ENCODE measurements at regions not wholly inside any gene's neighbourhood (a gene's known extent, or its start where the extent isn't known, plus 50 kb on each side); places are given as distances from the start of the nearest gene placed in this dataset.

GRCh38 chr11:27857014-27857413 lies 156.8 kb upstream of the BDNF start:
- DNase-seq: no peak

- DNase-seq: no peak
Observed at GRCh38 chr11:27848423-27848822, 148.2 kb upstream of the BDNF start.

DNA sequence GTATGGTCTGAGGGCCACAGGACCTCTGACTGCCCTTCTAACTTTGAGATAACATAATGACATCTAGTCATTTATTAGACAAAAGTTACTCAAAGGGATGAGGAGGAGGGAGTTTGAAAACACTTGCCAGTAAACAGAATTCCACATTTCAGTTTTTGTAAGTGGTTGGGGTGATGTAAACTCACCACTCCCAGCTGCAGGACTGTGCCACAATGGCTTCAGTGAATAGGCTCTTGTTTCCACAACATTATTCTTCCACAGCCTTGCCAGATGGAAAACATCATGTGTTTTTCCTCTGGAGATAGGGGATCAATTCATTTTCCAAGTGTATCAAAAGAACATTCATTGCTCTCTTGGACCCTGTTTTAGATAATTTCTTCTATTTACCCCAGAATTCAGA lies 147.2 kb upstream of the BDNF start:
- no peak for DNase-seq

GRCh38 chr11:27842290-27842689 lies 142.0 kb upstream of the BDNF start:
- DNase-seq: no peak

DNA sequence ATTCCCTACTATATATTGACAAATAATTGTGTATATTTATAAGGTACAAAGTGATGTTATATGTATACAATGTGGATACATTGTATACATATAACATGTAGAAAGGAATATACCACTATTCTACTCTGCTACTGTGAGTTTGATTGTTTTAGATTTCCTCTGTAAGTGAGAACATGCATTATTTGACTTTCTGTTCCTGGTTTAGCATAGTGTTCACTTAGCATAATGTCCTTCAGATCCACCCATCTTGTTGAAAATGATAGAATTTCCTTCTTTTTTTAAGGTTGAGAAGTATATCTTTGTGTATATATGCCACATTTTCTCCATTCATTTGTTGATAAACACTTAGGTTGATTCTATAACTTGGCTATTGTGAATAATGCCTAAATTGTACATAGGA lies 140.8 kb upstream of the BDNF start:
- DNase-seq: no peak

DNA sequence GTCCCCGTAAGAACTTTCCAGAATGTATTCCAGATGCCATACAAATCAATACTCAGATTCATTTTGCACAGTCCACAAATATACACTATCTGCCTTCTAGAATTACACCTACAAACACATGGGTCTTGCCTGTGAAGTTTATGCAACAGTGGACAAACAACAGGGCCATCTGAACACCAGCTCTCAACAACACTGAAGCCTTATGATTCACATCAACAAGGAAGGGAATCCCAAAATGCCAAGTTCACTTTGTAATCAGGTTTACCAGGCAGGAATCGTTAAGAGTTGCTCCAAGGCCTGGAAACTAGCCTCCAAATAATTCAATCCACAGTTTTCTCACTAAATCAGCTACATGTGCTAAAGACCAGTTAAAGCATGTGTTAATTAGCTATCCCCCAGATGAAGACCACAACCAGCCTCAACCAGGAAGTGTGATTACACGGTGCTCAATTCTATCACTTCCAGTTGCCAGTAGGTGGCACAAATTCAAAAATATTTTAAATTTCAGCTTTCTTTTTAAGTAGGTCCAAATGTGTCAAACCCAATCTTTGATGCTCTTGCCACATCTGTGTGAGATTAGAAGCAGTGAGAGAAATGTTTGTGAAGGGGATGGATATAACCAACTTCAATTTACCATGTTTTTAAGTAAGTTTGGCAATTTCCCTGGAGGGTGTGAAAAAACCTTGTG lies 139.1 kb upstream of the BDNF start:
- no peak for DNase-seq

DNA sequence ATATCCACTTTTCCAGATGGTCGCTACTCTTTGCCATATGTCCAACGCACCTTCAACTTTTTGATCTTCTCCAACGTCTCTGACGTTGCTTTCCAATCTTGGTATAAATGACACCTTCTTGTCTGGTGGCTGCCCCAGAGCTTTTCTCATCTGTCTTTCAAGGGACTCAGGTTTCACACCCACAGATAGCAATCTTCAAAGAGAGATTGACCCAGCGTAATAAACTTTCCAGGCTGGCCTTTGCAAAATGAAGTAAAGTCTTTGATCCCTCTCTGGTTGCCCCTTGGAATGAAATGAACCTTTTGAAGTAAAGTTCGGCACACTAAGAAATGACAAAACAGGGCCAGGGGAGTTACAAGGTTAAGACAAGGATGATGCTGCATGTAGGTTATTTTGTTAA lies 138.4 kb upstream of the BDNF start:
- no peak for DNase-seq

DNA sequence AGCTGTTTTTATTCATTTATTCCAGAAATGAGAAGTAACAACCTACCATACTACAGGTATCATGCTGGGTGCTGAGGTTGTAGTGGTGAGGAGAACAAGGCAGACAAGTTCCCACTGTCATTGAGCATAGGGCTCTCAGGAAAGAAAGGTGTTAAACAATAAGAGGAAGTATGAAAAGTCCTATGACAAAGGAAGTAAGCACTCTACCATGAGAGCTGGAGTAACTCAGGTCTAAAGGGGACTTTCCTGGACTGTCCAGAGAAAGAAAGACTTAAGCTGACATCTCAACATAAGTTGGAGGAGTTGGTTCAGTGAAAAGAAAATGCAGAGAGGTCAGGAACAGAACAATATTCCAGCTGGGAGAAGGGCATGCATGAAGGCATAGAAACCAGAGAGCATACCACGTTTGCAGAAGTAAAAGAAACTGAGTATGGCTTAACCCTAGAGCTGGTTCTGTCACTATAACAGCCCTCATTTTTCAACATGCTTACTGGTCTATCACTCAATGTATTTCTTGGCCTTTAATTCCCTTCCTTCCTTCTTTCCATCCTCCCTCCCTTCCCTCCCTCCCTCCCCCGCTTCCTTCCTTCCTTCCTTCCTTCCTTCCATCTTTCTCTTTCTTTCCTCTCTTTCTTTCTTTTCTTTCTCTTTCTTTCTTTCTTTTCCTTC lies 137.8 kb upstream of the BDNF start:
- DNase-seq: no peak

DNA sequence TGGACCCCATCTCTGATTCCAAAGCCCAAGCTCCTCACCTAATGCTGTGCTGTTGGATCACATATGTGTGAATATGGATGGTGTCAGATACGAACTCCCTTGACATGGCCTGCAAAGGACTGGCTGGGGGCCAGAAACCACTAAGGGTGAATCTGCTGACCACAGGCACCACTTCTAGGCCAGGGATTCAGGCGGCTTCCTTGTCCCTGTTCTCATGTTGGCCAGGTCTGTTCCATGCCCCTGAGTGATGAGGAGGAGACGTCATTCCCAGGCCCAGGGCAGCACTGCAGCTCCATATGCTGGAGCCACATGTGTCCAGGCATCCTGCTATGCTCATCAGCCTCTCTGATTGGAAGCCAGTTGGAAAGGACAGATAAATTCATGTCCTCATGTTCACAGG lies 130.0 kb upstream of the BDNF start:
- no peak for DNase-seq

DNA sequence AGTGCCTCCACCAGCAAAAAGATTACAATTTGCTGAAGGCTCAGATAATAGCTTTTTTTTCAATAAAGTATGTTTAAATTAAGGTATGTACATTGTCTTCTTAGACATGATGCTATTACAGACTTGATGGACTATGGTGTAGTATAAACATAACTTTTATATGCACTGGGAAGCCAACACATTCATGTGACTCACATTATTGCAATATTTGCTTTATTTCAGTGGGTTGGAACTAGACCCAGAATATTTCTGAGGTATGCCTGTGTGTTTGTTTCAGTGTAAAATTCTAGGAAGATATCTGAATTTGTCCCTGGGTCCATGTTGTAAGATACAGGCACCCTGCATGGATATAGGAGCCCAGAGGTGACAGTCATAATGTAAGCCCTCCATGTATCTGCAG lies 120.0 kb upstream of the BDNF start:
- no peak for DNase-seq

- no peak for DNase-seq
Observed at GRCh38 chr11:27816197-27816596, 115.9 kb upstream of the BDNF start.

DNA sequence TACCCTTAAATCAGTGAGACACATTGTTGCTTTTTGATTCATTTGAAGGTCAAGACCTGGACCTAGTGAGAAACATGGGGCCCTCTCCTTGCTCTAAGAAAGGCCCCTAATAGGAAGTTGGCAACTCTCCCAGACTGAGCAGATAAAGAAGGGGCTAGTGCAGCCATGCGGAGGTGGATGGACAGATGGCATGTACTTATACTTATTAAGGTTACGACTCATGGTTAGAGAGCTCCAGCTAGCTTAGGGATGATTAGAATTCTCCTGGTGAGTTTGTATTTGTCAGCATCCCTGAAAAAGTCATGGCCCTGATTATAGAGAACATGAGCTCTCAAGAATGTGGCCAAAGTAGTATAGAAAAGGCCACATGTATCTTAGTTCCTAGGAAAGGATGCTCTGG lies 112.1 kb upstream of the BDNF start:
- DNase-seq: no peak

DNA sequence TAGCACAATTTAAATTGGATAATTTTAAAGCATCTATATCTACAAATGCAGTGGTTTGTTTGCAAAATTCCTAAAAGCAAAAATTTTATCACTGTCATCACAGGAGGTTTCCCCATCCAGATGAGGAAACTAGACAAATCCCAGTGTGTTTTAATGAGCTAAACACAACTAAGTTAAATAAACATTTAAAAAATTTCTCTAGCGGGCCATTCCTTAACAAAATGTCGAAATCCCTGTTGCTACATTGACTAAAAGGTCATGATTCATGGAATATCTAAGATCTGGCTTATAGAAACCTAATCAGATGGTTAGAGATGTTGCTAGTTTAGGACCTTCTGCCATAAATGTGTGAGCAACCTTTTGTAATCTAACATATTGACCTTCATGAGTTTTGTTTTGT lies 107.3 kb upstream of the BDNF start:
- DNase-seq: no peak

DNA sequence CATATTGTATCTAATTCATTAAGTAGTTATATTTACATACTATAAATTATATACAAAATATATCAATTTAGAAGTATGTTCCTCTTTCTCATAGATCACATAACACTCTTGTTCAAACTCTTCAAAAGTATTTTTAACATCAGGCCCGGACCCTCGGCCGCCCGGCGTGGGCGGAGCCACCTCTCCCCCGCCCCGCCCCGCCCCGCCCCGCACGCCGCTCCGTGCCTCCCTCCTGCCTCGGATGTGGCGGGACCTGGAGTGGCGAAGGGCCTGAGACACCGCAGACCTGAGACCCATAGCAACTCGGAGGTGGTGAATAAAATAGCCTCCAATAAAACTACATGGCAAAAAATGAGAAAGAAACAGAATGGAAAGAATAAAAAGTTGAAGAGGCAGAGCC lies 105.9 kb upstream of the BDNF start:
- DNase-seq: no peak

GRCh38 chr11:27795955-27796861 lies 96.0 kb upstream of the BDNF start:
- no peak for DNase-seq

DNA sequence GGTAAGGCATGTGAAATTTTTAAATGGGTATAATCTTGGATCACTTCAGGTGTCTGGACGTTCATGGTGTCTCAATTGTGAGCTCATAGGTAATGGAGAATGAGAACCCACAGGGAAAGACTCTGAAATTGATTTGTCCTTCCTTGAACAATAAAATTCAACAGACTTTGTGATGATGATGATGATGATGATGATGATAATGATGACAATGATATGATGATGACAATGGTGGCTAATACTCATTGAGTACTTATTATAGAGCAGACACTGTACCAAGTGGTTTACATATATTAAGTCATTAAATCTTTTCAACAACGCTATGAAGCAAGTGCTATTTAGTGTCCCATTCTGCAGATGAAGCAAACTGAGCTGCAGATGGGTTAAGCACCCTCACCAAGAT lies 86.6 kb upstream of the BDNF start:
- no peak for DNase-seq

DNA sequence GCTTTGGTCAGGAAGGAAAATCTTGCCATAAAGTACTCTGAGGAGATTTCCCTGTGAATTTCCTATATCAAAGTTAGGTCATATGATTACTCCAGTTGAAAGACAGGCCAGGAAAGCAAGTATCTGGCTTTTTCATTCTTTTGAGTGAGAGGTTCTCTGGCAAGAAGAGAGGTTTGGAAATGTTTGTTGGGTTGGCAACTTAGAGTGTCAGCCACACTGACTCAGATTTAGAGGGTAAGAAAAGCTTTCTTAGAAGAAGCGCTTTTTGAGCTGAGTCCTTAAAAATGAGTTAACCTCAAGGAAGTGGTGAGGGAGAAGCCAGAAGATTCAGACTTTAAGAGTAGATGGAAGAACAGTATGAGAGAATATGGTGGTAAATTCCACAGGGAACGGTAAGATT lies 86.1 kb upstream of the BDNF start:
- DNase-seq: no peak

DNA sequence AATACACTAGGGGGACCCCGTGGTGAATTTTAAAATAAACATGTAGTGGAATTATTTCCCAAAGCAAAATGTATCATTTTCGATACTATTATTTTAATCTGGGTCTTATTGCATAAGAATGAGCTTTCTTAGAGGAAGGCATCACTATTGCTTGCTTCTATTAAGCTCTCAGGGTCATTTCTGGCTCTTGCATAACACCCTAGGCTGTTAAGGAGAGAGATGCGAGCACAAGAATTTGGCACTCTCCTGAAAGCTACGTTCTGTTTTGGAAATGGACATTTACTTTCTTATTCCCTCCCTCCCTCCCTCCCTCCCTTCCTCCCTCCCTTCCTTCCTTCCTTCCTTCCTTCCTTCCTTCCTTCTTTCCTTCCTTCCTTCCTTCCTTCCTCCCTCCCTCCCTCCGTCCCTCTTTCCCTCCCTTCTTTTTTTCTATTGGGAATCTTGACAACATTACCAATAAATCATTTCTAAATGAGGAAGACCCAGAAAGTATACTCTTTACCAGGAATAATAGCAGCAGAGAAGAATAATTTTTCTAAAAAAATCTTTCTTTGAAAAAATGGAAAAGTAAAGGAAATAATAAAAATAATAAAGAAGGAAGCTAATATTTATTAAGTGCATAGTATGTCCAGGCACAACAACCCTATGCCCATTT lies 83.6 kb upstream of the BDNF start:
- DNase-seq: no peak

- DNase-seq: no peak
Observed at GRCh38 chr11:27777033-27777432, 76.8 kb upstream of the BDNF start.

- DNase-seq: no peak
Observed at GRCh38 chr11:27773884-27774283, 73.6 kb upstream of the BDNF start.

- no peak for DNase-seq
Observed at GRCh38 chr11:27771516-27771915, 71.3 kb upstream of the BDNF start.

DNA sequence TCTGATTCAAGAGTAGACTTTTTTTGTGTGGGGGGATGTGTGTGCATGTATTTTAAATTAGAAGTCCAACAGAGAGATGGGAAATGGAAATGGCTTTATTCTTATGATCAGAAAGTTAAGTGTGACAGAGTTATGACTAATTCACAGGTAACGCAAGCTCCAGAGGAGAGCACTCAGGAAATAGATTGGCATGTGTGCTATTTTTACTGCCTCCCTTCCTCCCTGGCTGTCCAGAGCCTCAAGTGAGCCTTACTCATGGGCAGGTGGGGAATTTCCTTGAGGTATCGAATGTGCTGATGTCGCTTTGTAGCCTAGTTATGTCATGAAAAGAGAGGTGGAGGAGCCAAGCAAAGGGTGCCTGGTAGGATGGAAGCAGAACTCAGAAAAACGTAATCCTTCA lies 70.3 kb upstream of the BDNF start:
- DNase-seq: no peak

DNA sequence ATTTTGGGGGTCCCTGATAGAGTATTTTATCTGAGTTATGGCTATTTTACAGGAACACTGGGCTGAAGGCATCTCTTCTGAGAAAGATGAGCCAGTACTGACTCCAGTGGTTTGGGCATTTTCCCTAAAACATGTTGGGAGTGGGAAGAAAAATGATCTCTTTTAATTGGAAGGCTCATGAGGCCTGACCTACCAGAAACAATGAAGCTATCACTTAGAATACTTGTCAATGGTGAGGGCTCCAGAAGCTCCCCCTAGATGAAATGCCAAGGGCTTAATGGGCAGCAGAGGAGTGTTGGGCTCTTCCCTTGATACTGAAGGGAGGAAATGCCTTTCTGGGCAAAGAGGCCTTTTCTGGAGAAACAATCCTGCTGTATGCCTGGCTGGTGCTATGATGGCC lies 63.5 kb upstream of the BDNF start:
- no peak for DNase-seq

Measured in hindlimb muscle (tissue), 1 donor.